ELF-1 (cell line): ENCODE measurements at regions not wholly inside any gene's neighbourhood (a gene's known extent, or its start where the extent isn't known, plus 50 kb on each side); places are given as distances from the start of the nearest gene placed in this dataset.

ENCODE experiments used
- DNase-seq: peaks from one replicate; pipeline ENCODE4 v3.0.0-alpha.2; 2016; ENCODE audit warnings: low read depth, low spot score

DNA sequence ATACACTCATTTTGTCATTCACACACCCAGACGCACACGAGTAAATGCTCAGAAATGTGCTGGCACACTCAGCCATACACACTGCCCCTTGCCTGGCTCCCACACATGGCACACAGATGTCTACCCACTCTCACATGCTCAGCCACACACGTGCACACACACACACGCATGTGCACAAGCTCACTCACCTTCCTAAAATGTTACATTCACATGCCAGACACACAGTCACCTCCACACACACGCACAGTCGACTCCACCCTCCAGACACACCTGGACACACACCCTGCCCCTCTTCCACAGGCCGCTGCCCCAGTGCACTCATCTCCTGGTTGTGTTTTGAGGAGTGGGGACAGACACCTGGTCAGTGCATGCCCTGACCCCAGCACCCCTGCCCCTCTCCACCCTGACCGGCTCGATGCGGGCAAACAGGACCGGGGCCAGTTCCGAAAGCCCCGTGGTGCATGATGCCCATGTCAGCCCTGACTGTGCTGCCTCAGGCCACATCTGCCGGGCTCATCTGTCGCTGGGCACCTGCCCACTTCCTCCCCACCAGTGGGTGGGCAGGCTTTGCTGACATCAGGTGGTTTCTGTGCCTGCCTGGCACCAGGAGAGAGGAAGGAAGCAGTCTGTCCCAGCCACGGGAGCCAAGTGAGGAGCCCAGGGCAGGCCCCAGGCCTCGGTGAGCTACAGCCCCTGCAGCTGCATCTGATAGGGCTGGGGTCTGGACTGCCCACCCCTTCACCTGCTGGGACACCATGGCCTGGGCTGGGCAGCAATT lies 84.9 kb upstream of the ZNF716 start:
- DNase-seq = no peak

DNA sequence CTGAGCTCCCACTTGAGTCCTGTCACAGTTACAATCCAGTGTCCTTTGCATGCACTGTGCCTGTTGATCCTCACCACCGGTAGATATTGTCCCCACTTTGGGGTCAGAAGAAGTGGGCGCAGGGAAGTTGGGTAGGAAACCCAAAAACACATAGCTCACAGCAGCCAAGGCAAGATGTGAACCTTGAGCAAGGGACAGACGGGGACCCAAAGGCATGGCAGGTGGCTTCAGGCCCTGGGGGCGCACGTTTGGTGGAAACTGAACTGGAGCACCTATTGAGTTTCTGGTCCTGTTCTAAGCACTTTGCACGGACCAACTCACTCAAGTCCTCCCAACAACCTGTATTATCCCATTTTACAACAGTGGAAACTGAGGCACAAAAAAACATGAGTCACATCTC lies 82.8 kb upstream of the ZNF716 start:
- DNase-seq = no peak

DNA sequence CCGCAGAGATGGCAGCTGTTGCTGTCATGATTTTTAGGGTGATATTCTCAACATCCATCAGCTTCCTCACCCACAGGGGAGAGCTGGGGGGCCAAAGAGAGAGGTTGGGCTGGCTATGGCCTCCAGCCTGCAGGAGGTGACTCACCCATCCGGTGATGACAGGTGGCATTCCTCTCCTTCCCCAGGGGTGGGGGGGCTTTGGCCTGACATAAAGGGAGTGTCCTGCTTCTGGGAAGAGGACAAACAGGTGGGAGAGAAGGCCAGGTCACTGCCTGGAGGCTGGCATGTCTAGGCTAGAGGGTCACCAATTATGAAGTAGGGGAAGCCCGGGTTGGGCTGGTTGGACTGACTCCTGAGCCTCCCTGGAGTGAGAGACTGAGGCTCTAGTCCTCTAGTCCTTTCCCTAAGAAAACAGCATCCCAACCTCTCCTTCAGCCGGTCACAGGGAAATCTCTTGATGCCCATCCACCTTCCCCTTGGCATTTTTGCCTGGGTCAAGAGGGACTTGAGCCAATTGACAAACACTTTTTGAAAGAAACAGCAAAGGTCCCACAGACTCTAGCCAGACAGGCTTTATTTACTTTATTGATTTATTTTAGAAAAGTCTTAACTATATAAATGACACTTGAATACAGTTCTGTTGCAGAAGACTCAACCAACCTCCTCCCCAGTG lies 79.8 kb upstream of the ZNF716 start:
- DNase-seq = no peak

DNA sequence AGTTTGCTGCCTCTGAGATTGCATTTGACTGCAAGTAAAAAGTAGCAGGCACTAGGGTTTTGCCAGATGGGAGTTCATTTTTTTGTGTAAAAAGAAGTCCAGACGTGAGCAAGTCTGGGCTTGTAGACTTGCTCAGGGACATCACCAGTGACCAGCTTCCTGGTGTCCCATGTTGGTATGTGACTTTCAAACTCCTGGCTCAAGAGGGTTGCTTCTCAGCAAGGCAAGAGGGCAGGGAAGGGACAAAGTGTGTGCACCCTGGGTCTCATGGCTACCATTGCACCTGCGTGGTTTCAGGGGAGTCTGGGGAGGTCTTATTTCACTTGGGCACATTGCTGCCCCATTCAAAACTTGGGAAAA lies 79.3 kb upstream of the ZNF716 start:
- no peak for DNase-seq

DNA sequence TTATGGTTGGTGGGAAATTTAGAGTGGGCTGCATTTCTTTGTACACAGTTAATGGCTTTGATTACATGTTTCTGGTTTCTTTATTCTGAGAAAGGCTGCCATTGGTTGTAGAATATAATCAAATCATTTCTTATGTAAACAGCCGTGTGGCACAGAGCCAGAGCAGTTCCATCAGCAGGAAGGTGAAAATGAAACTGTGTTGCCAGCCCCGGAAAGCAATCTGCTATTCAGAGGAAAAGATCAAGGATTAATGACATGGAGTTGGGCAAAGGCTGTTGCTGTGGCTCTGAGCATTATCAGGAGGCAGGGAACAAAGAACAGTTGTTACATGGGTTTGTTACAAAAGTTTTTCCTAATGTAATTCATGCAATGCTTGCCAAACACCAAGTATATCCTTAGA lies 74.2 kb upstream of the ZNF716 start:
- DNase-seq = no peak

DNA sequence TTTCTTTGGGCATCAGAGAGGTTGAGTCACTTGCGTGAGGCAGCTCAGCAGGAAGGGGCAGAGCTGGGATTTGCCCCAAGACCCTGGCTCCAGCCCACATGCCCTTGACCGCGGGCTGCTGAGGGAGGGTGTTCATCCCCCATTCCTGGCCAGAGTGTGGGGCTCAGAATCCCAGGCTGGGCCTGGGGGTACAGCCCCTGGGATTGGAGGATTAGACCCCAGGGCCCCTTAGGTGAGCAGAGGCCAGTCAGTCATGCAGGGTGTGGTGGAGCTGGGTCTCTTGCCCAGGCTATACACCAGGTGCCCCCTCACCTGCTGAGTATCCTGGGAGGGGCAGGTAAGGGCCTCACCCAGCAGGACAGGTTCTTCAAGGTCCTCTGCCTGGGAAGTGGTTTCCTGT lies 68.4 kb upstream of the ZNF716 start:
- DNase-seq = no peak

DNA sequence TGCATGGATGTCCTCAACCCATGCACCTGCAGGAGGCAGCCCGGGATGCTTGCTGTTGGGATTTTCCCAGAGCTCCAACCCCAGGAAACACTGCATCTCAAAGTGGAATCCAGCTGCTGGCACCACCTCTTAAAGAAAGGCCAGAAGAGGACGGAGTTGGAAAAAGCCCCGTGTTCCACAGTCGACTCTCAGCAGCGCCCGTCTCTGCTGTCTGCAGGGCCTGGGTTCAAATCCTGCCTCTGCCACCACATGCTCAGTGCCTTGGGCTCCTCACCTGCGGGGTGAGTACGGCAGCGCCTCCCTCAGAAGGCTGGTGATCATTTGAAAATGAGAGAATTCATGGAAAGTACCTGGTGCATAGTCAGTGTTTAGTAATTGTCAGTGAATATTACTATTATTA lies 65.6 kb upstream of the ZNF716 start:
- no peak for DNase-seq

DNA sequence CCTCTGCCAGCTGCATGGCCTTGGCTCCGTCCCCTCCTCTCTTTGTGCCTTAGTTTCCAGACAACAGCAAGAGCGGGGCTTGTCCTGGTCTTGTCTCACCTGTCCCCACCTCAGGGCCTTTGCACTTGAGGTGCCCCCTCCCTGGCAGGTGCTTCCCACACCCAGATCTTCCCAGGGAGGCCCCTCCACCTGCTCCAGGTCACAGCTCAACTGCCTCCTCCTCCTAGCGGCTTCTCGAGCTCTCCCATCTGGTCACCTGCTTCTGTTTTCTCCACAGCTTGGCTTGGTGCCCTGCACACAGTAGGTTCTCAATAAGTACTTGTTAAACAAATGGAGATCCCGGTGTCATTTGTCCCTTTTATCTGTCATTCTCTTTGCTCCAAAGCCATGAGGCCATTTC lies 64.3 kb upstream of the ZNF716 start:
- DNase-seq = no peak

DNA sequence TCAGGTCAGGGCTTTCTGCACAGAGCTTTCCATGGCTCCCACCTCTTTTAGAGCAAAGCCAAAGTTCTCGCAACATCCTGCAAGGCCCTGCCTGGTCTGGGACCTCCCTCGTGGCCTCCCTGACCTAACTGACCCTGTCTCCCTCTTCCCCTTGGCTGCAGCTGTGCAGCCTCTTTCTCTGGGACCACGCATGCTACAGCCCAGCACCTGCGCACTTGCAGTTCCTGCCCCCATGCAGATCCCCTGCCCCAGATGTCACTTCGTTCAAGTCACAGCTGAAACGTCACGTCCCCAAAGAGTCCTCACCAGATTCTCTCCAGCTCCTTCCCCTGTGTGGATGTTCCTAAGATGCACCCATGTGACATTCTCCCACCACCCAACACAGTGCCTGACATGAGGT lies 61.2 kb upstream of the ZNF716 start:
- DNase-seq = no peak

DNA sequence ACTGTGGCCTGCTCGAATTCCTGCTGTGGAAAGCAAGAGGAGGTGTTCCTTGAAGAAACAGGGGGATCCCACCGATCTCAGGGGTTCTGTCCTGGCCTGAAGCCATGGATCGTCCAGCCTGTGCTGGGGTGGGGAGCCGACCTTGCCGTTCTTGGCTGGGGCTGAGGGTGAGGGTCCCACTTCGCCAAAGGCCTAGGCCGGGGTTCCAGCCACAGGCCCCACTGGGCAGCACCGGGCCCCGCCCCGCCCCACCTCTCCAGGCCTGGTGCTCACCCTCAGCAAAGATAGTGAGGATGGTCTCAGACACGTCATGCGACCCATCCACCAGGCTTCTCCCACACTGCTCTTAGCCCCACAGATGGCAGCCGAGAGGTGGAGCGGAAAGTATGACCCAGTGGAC lies 51.4 kb upstream of the ZNF716 start:
- DNase-seq = no peak

DNA sequence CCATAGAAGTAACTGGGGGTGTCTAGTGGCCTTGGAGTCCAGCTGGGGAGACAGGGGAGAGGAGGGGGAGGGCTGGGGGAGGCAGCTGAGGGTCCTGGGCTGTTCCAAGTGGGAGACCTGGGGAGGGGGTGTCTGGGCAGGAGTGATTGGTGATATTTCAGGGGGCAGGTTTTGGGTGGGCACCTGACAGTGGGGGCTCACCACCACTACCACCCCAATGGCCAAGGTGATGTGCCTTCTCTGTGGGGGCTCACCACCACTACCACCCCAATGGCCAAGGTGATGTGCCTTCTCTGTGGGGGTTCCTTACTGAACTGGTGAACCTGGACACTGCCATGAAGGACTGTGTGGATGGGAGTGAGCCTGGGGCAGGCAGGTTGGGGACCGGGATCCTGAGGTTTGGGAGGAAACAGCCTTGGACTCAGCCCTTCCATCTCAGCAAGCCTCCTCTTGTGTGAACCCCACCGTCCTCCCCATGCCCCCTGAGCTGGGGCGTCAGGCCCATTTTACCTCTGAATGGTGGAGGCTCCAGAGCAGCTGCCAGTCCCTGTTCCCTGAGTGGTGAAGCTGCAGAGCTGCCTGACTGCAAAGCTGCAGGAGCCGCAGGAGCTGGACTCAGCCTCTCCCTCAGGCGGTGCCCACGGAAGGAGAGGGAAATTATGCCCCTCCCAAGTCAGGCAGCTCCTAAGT lies 50.6 kb upstream of the ZNF716 start:
- no peak for DNase-seq

DNA sequence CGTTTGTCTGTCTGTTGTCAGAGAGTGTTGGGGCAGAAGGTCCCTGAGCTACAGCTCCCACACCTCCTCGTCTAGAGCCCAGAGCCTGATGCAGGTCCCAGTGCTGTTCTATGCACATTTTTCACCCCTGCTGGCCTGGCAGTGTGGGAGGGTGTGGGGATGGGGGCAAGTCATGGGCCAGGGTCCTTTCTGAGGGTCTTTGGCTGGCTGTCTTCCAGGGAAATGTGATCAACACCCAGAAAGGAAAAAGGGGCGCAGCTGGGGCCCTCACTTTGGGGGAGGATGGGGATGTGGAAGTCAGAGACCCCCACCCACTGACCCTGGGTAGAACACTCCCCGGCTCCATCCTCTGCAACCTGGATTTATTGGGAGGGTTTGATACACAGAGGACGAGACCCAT lies 50.0 kb upstream of the ZNF716 start:
- no peak for DNase-seq
